ENCODE measurements at regions not wholly inside any gene's neighbourhood (a gene's known extent, or its start where the extent isn't known, plus 50 kb on each side); places are given as distances from the start of the nearest gene placed in this dataset.
"Not testable (repeated sequence)": the region's sequence is repeated elsewhere in the genome, so short reads cannot be mapped to it uniquely, and the experiment has no call there.

DNA sequence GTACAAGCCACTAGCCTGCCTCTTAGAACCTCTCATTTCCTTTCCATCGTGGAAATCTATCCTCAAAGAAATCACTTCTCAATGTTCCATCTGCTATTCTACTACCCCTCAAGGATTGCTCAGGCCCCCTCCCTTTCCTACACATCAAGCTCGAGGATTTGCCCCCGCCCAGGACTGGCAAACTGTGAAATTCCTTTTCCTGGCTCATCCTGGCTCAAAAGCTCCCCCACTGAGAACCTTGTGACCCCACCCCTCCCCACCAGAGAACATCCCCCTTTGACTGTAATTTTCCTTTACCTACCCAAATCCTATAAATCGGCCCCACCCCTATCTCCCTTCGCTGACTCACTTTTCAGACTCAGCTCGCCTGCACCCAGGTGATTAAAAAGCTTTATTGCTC, 1103.3 kb upstream of the FAM98A start:
- H3K9ac ChIP-seq (ENCODE audit: low read length); H3K27ac ChIP-seq (ENCODE audit: low read depth, low read length): not testable (repeated sequence)

DNA sequence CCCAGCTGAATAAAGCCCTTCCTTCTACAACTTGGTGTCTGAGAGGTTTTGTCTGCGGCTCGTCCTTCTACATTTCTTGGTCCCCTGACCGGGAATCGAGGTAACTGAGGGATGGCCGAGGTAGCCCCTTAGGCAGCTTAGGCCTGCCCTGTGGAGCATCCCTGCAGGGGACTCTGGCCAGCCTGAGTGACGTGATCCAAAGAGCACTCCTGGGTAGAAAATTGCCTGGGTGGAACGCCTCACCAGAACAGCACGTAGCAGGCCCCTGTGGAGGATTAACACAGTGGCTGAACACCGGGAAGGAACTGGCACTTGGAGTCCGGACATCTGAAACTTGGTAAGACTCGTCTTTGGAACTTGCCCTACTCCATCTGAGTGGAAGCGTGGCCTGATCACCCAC, 1078.5 kb upstream of the FAM98A start:
- H3K36me3 ChIP-seq (ENCODE audit: insufficient read depth, low read length); H3K9me3 ChIP-seq (ENCODE audit: low read length); H3K9ac ChIP-seq (ENCODE audit: low read length); H3K27ac ChIP-seq (ENCODE audit: low read depth, low read length); H3K4me3 ChIP-seq (ENCODE audit: low read depth in 1 of 2, low read length in 2 of 2); H3K4me1 ChIP-seq (ENCODE audit: insufficient read depth, low read length); H3K27me3 ChIP-seq (ENCODE audit: control insufficient read depth in 1 of 2, insufficient read depth in 2 of 2, low read length in 2 of 2): not testable (repeated sequence)

More for the DNA sequence above, 1103.3 kb upstream of the FAM98A start:
- H3K36me3 ChIP-seq (ENCODE audit: insufficient read depth, low read length); H3K4me1 ChIP-seq (ENCODE audit: insufficient read depth, low read length); H3K4me3 ChIP-seq (ENCODE audit: low read depth in 1 of 2, low read length in 2 of 2); H3K9me3 ChIP-seq (ENCODE audit: low read length); H3K27me3 ChIP-seq (ENCODE audit: control insufficient read depth in 1 of 2, insufficient read depth in 2 of 2, low read length in 2 of 2): not testable (repeated sequence)

DNA sequence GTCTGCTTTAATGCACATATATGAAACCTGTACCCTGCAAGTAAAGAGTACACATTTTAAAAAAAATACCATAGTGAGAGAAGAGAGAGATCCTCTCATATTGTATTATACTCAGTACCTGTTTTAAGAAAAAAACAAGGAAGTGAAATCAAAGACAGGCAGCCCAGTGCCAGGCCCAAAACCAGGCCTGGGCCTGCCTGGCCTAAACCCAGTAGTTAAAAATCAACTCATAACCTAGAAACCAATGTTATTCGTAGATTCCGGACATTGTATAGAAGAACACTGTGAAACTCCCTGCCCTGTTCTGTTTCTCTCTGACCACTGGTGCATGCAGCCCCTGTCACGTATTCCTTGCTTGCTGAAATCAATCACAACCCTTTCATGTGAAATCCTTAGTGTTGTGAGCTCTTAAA, 1078.0 kb upstream of the FAM98A start:
- H3K27ac ChIP-seq (ENCODE audit: low read depth, low read length); H3K4me3 ChIP-seq (ENCODE audit: low read depth in 1 of 2, low read length in 2 of 2); H3K9me3 ChIP-seq (ENCODE audit: low read length); H3K4me1 ChIP-seq (ENCODE audit: insufficient read depth, low read length); H3K27me3 ChIP-seq (ENCODE audit: control insufficient read depth in 1 of 2, insufficient read depth in 2 of 2, low read length in 2 of 2); H3K36me3 ChIP-seq (ENCODE audit: insufficient read depth, low read length); H3K9ac ChIP-seq (ENCODE audit: low read length): not testable (repeated sequence)

DNA sequence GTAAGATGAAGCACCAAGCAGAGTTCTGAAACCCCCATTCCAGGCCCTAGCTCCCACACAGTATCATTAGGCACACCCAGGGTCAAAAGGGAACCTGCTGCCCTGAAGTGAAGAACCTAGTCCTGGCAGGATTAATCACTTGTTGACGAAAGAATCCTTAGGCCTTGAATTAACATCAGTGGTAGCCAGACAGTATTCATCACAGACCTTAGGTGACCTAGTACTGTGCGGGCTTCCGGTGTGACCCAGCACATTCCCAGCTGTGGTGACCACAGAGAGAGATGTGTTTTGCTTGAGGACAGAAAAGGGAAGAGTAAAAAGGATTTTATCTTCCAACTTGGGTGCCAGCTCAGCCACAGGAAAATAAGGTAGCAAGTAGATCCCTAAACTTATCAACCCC, 1071.4 kb upstream of the FAM98A start:
- Histone ChIP-seq H3K36me3 (ENCODE audit: insufficient read depth, low read length) (no peaks in the 10 kb centered on the region), H3K9me3 (ENCODE audit: low read length) (no peaks in the 10 kb centered on the region), H3K9ac (ENCODE audit: low read length) (no peak overlapping the region), H3K4me3 (ENCODE audit: low read depth in 1 of 2, low read length in 2 of 2) (no peak overlapping the region), H3K27ac (ENCODE audit: low read depth, low read length) (no peak overlapping the region), H3K27me3 (ENCODE audit: control insufficient read depth in 1 of 2, insufficient read depth in 2 of 2, low read length in 2 of 2) (no peaks in the 10 kb centered on the region), H3K4me1 (ENCODE audit: insufficient read depth, low read length) (no peaks in the 10 kb centered on the region)

DNA sequence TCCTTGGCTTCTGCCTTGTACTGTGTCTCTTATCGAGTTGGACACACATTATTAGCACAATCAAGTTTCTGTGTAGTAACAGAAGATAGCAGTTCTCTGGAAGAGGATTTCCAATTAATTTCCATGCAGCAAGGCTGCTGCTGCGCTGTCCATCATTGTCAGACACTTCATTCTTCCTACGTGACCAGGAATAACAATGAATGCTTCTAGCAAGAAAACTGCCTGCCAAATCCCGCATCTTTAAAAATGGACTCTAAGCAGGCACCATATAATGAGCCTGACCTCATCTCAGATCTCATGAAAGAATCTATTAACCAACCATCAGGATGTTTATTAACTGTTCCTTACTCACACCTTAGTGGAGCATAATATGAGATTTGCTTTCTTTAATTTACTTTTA, 1067.7 kb upstream of the FAM98A start:
- no peaks in the 10 kb centered on the region for H3K4me1 ChIP-seq (ENCODE audit: insufficient read depth, low read length)
- no peak overlapping the region for H3K27ac ChIP-seq (ENCODE audit: low read depth, low read length)
- no peak overlapping the region for H3K9ac ChIP-seq (ENCODE audit: low read length)
- H3K9me3 ChIP-seq (ENCODE audit: low read length): no peaks in the 10 kb centered on the region
- H3K36me3 ChIP-seq (ENCODE audit: insufficient read depth, low read length): no peaks in the 10 kb centered on the region
- H3K27me3 ChIP-seq (ENCODE audit: control insufficient read depth in 1 of 2, insufficient read depth in 2 of 2, low read length in 2 of 2): no peaks in the 10 kb centered on the region
- no peak overlapping the region for H3K4me3 ChIP-seq (ENCODE audit: low read depth in 1 of 2, low read length in 2 of 2)

DNA sequence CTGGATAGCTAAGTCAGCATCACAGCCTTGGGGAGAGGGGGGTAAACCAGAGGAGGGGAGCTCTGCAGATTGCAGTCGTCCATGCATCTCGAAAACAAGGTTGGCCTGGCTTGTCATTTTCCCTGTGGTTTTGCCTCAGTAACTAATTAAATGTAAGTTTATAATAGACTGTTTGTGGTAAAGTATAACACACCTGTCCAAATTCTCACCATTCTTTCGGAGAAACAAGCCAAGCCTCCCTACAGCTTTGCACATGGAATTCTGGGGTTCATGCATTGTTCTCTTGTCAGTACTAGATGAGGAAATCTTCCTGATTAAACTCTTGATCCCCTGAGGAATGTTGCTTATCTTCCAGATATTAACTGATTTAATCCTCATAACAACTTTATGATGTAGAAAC, 1065.2 kb upstream of the FAM98A start:
- Histone ChIP-seq H3K27me3 (ENCODE audit: control insufficient read depth in 1 of 2, insufficient read depth in 2 of 2, low read length in 2 of 2) (no peaks in the 10 kb centered on the region), H3K4me1 (ENCODE audit: insufficient read depth, low read length) (no peaks in the 10 kb centered on the region), H3K4me3 (ENCODE audit: low read depth in 1 of 2, low read length in 2 of 2) (no peak overlapping the region), H3K9me3 (ENCODE audit: low read length) (no peaks in the 10 kb centered on the region), H3K9ac (ENCODE audit: low read length) (no peak overlapping the region), H3K27ac (ENCODE audit: low read depth, low read length) (no peak overlapping the region), H3K36me3 (ENCODE audit: insufficient read depth, low read length) (no peaks in the 10 kb centered on the region)

DNA sequence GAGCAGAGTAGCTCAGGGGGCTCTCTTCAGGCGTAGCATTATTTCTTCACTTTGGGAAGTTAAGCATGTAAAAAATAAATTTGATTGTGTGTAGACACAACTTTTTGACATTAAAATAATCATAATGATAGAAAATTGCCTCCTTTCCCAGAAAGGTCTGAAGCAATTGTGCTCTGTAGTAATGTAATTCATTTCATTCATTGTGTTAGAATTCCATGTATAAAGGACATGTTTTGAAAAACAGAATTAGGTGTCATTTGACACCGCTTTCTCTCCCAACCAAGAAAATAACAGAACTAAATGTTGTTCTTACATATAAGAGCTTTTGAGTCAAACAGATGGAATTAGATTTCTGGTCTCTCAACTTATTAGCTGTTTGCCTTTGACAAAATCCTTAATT, 1064.2 kb upstream of the FAM98A start:
- Histone ChIP-seq H3K36me3 (ENCODE audit: insufficient read depth, low read length) (no peaks in the 10 kb centered on the region), H3K9me3 (ENCODE audit: low read length) (no peaks in the 10 kb centered on the region), H3K4me1 (ENCODE audit: insufficient read depth, low read length) (no peaks in the 10 kb centered on the region), H3K9ac (ENCODE audit: low read length) (no peak overlapping the region), H3K27me3 (ENCODE audit: control insufficient read depth in 1 of 2, insufficient read depth in 2 of 2, low read length in 2 of 2) (no peaks in the 10 kb centered on the region), H3K4me3 (ENCODE audit: low read depth in 1 of 2, low read length in 2 of 2) (no peak overlapping the region), H3K27ac (ENCODE audit: low read depth, low read length) (no peak overlapping the region)

DNA sequence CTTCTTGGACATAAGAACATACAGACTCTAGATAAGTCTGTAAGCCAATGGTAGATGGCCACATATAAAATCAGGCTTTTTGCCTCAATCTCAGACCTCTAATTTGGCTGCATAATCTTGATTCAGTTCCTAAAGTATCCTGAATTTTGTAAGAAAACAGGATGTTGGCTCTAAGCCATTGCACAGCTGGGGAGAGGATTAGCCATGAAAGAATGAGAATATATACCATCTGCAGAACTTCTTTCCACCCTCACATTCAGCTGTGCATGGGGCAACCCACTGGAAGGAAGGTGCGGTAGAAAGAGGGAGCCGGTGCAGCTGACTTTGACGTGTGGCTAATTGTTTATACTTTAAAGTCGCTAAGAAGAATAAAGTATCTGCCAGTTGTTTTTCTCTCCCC, 1061.6 kb upstream of the FAM98A start:
- no peak overlapping the region for H3K9ac ChIP-seq (ENCODE audit: low read length)
- no peak overlapping the region for H3K4me3 ChIP-seq (ENCODE audit: low read depth in 1 of 2, low read length in 2 of 2)
- H3K27ac ChIP-seq (ENCODE audit: low read depth, low read length): no peak overlapping the region
- H3K9me3 ChIP-seq (ENCODE audit: low read length): no peaks in the 10 kb centered on the region
- no peaks in the 10 kb centered on the region for H3K4me1 ChIP-seq (ENCODE audit: insufficient read depth, low read length)
- H3K36me3 ChIP-seq (ENCODE audit: insufficient read depth, low read length): no peaks in the 10 kb centered on the region
- H3K27me3 ChIP-seq (ENCODE audit: control insufficient read depth in 1 of 2, insufficient read depth in 2 of 2, low read length in 2 of 2): no peaks in the 10 kb centered on the region

DNA sequence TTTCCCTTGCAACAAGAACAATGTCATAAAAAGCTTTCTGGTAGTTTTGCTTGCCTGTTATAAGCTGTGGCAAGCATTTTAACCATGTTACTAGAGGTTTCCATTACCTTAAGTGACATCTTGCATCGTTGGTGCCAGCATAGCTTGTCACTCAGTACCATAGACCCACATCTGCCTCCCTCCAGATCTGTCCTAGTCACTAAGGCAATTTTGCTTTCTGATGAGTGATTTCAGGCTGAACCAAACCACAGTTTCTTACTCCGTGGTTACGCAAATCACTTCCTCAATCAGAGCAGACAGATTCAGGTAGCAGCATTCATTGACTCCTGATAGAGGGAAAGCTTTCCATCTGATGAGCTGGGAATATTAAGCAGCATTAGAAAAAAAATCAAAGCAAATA, 1057.5 kb upstream of the FAM98A start:
- H3K9ac ChIP-seq (ENCODE audit: low read length): no peak overlapping the region
- no peaks in the 10 kb centered on the region for H3K9me3 ChIP-seq (ENCODE audit: low read length)
- H3K4me1 ChIP-seq (ENCODE audit: insufficient read depth, low read length): no peaks in the 10 kb centered on the region
- H3K36me3 ChIP-seq (ENCODE audit: insufficient read depth, low read length): no peaks in the 10 kb centered on the region
- no peak overlapping the region for H3K4me3 ChIP-seq (ENCODE audit: low read depth in 1 of 2, low read length in 2 of 2)
- no peaks in the 10 kb centered on the region for H3K27me3 ChIP-seq (ENCODE audit: control insufficient read depth in 1 of 2, insufficient read depth in 2 of 2, low read length in 2 of 2)
- H3K27ac ChIP-seq (ENCODE audit: low read depth, low read length): no peak overlapping the region

DNA sequence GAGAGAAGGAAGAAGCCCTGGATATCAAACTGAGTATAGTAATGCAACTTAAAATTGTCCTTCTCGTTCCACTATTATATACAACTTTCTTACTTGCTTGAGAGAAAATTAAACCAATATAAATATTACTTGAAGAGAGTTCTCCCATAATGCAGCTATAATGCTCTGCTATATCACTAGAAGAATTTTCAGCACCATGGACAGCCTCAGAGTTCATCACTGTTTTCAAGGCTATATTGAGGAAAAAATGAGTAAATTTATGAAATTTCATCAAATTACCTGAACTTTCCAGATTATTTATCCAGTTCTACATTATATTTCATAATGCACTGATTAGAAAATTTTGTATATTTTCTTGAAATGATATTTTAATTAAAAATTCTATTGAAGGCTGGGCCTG, 1053.5 kb upstream of the FAM98A start:
- no peaks in the 10 kb centered on the region for H3K4me1 ChIP-seq (ENCODE audit: insufficient read depth, low read length)
- H3K27ac ChIP-seq (ENCODE audit: low read depth, low read length): no peak overlapping the region
- no peak overlapping the region for H3K4me3 ChIP-seq (ENCODE audit: low read depth in 1 of 2, low read length in 2 of 2)
- H3K9me3 ChIP-seq (ENCODE audit: low read length): no peaks in the 10 kb centered on the region
- H3K27me3 ChIP-seq (ENCODE audit: control insufficient read depth in 1 of 2, insufficient read depth in 2 of 2, low read length in 2 of 2): no peaks in the 10 kb centered on the region
- no peak overlapping the region for H3K9ac ChIP-seq (ENCODE audit: low read length)
- no peaks in the 10 kb centered on the region for H3K36me3 ChIP-seq (ENCODE audit: insufficient read depth, low read length)

DNA sequence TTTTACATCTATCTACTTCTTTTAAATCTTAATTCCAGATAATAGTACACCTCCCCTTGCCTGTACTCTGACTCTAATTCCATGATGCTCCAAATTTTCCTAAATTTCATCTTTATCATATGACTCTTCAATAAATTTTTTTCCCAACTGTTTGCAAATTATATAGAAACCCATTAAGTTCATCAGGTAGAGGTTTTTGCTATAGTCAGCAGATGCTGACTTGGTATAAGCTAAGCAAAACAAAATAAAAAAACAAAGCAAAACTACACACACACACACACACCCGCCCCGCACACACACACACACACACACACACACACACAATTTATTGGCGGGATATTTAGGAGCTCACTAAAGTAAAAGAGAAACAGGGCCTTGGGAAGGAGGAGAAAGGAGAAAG, 1047.8 kb upstream of the FAM98A start:
- Histone ChIP-seq H3K27me3 (ENCODE audit: control insufficient read depth in 1 of 2, insufficient read depth in 2 of 2, low read length in 2 of 2) (no peaks in the 10 kb centered on the region), H3K9me3 (ENCODE audit: low read length) (no peaks in the 10 kb centered on the region), H3K27ac (ENCODE audit: low read depth, low read length) (no peak overlapping the region), H3K4me3 (ENCODE audit: low read depth in 1 of 2, low read length in 2 of 2) (no peak overlapping the region), H3K9ac (ENCODE audit: low read length) (no peak overlapping the region), H3K36me3 (ENCODE audit: insufficient read depth, low read length) (no peaks in the 10 kb centered on the region), H3K4me1 (ENCODE audit: insufficient read depth, low read length) (no peaks in the 10 kb centered on the region)

DNA sequence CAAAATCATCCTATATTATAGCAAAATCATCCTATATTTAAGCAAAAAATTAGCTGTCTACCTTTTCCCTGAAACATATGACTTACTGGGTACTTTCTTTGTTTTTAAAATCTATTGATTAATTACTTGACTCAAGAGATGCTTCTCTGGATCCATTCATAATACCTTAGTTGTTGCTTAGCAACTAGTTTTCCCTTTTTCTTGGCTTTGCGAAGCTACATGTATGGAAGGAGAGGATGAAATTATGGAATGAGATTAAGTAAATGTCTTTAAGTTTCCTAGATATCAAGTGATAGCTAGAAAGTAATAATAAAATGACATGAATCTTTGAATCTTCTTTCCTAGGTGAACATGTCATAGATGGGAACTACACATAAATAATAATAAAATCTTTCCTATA, 1033.2 kb upstream of the FAM98A start:
- H3K9ac ChIP-seq (ENCODE audit: low read length): no peak overlapping the region
- H3K27ac ChIP-seq (ENCODE audit: low read depth, low read length): no peak overlapping the region
- H3K4me1 ChIP-seq (ENCODE audit: insufficient read depth, low read length): no peaks in the 10 kb centered on the region
- no peaks in the 10 kb centered on the region for H3K27me3 ChIP-seq (ENCODE audit: control insufficient read depth in 1 of 2, insufficient read depth in 2 of 2, low read length in 2 of 2)
- H3K4me3 ChIP-seq (ENCODE audit: low read depth in 1 of 2, low read length in 2 of 2): no peak overlapping the region
- H3K36me3 ChIP-seq (ENCODE audit: insufficient read depth, low read length): no peaks in the 10 kb centered on the region
- H3K9me3 ChIP-seq (ENCODE audit: low read length): no peaks in the 10 kb centered on the region

DNA sequence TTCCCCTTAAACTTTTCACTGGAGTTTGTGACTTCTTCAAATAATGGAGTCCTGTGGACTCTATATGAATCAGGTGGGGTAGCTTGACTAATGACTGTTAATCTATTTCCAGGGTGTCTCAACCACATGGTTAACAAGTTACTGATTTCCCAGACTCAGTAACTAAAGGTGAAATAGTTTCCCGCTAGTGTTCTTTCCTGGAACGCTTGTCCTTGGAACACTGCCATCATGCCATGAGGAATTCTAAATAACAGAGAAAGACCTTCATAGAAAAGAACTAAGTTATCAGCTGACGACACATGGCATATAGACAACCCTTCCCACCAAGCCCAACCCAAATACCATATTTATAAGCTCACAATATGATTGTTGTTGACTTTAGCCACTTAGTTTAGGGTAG, 1027.9 kb upstream of the FAM98A start:
- Histone ChIP-seq H3K9me3 (ENCODE audit: low read length) (no peaks in the 10 kb centered on the region), H3K4me3 (ENCODE audit: low read depth in 1 of 2, low read length in 2 of 2) (no peak overlapping the region), H3K4me1 (ENCODE audit: insufficient read depth, low read length) (no peaks in the 10 kb centered on the region), H3K27ac (ENCODE audit: low read depth, low read length) (no peak overlapping the region), H3K27me3 (ENCODE audit: control insufficient read depth in 1 of 2, insufficient read depth in 2 of 2, low read length in 2 of 2) (no peaks in the 10 kb centered on the region), H3K36me3 (ENCODE audit: insufficient read depth, low read length) (no peaks in the 10 kb centered on the region), H3K9ac (ENCODE audit: low read length) (no peak overlapping the region)

Data from muscle layer of colon (tissue), 2 donors.